A673 (cell line): ENCODE measurements at regions not wholly inside any gene's neighbourhood (a gene's known extent, or its start where the extent isn't known, plus 50 kb on each side); places are given as distances from the start of the nearest gene placed in this dataset.

ENCODE experiments used
- EZH2 ChIP-seq: fragments of 200-600 bp; sonication (generic); IDR thresholded peaks from 2 replicates; pipeline ENCODE4 v1.6.1; 2017; ENCODE audit warnings: borderline replicate concordance, low read depth, mild to moderate bottlenecking, mixed read lengths, antibody characterized with exemption, low read length; ENCODE audit not compliant: poor library complexity, severe bottlenecking
- TF ChIP-seq, protein P1 (sequence below): fragments of 300-800, 200-600 bp; sonication (generic); conservative IDR thresholded peaks from 2 replicates; pipeline ENCODE4 v1.5.1; 2017; ENCODE audit warnings: low read depth, mild to moderate bottlenecking, antibody characterized with exemption, low read length, moderate library complexity, mixed read lengths

DNA sequence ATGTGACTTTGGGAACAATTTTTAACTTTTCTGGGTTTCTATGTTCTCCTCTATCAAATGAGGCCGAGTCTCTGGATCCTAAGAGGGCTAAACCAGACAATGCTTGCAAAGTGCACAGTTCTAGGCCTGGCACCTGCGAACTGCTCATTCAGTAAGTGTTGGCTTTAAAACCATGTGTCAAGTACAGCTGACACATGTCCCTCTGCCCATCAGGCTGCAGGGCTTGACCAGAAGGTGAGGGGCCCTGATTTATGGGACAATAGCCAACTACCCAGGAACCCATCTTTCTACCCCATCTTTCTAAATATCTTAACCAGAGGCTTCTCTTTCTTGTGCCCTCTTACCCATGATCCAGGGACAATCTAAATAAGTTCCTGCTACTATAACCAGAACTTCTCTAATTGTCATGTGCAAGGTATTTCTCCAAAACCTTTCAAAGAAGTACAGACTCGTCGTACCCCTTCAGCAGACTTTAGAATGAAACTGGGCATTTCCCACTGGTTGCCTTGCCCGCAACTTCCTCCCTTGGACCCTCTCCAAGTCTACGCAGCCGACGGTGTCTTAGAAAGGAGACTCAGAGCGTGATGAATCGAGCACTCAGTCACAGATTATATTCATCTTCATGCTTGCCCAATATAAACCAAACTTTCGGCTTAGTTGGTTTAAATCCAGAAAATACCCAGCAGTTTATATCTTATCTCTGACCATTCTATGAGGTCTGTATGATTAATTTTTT, 69.8 kb upstream of the STEAP1B start:
- TF ChIP-seq, protein P1, sequence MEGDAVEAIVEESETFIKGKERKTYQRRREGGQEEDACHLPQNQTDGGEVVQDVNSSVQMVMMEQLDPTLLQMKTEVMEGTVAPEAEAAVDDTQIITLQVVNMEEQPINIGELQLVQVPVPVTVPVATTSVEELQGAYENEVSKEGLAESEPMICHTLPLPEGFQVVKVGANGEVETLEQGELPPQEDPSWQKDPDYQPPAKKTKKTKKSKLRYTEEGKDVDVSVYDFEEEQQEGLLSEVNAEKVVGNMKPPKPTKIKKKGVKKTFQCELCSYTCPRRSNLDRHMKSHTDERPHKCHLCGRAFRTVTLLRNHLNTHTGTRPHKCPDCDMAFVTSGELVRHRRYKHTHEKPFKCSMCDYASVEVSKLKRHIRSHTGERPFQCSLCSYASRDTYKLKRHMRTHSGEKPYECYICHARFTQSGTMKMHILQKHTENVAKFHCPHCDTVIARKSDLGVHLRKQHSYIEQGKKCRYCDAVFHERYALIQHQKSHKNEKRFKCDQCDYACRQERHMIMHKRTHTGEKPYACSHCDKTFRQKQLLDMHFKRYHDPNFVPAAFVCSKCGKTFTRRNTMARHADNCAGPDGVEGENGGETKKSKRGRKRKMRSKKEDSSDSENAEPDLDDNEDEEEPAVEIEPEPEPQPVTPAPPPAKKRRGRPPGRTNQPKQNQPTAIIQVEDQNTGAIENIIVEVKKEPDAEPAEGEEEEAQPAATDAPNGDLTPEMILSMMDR = no peak
- no peak for TF ChIP-seq EZH2
